Heart right ventricle (tissue), 16 donors: ENCODE measurements at regions not wholly inside any gene's neighbourhood (a gene's known extent, or its start where the extent isn't known, plus 50 kb on each side); places are given as distances from the start of the nearest gene placed in this dataset.

Experiments
- ATAC-seq, 8 donors: fragments of 200-7000 bp; cut with Tn5 transposase; one replicate each; pipeline ENCODE4 v1.9.1; 2020; ENCODE audit warnings: mild to moderate bottlenecking in 8 of 8, moderate library complexity in 8 of 8, moderate number of reproducible peaks in 1 of 8
- DNase-seq, 2 donors: peaks; one replicate each; pipeline ENCODE4 v3.0.0-alpha.2; 2020
- H3K27ac ChIP-seq, 10 donors: fragments of 200-600 bp; sonication (generic) in 2 of 10; one replicate each; pipeline versions ENCODE4 v1.5.0 to v1.8.0; 2020 to 2022; ENCODE audit warnings: mild to moderate bottlenecking in 3 of 10
- H3K27me3 ChIP-seq, 7 donors: fragments of 200-600 bp; one replicate each; pipeline ENCODE4 v1.8.0; 2021 to 2022; ENCODE audit warnings: mild to moderate bottlenecking in 2 of 7
- H3K36me3 ChIP-seq, 9 donors: fragments of 200-600 bp; sonication (generic) in 1 of 9; one replicate each; pipeline versions ENCODE4 v1.5.0 to v1.8.0; 2020 to 2022; ENCODE audit warnings: mild to moderate bottlenecking in 2 of 9
- H3K4me1 ChIP-seq, 9 donors: fragments of 200-600 bp; sonication (generic) in 1 of 9; one replicate each; pipeline versions ENCODE4 v1.5.0 to v1.8.0; 2020 to 2022; ENCODE audit warnings: mild to moderate bottlenecking in 4 of 9
- H3K4me3 ChIP-seq, 10 donors: fragments of 200-600 bp; sonication (generic) in 2 of 10; one replicate each; pipeline versions ENCODE4 v1.5.0 to v1.8.0; 2020 to 2022; ENCODE audit warnings: mild to moderate bottlenecking in 7 of 10, moderate library complexity in 2 of 10
- H3K9me3 ChIP-seq, 11 donors: fragments of 200-600 bp in 10 of 11; sonication (generic) in 2 of 11; one replicate each; pipeline versions ENCODE4 v1.5.0 to v1.8.0; 2013 to 2022; ENCODE audit warnings: mild to moderate bottlenecking in 2 of 11, control low read depth in 1 of 11, moderate library complexity in 1 of 11
- WGBS, 2 donors: extraction: QIAGEN DNeasy Blood & Tissue Kit; methylation state at CpG; one replicate each; pipeline ENCODE4 v1.1.7; 2013; ENCODE audit warnings: inconsistent platforms in 1 of 2; 5-methylcytosine and 5-hydroxymethylcytosine counted together
- intact Hi-C, 10 donors: fragments of 100-400 bp; cut with DNase I; formaldehyde crosslinking; loops; one replicate each; pipeline versions ENCODE4 v1.11.1 to v1.14.2; 2022
- TF ChIP-seq, protein P1 (sequence below), 9 donors: fragments of 200-600 bp; sonication (generic) in 2 of 9; IDR thresholded peaks; one replicate each; pipeline versions ENCODE4 v1.5.0 to v1.8.0; 2021 to 2022; ENCODE audit warnings: antibody characterized with exemption in 9 of 9, mild to moderate bottlenecking in 5 of 9, moderate library complexity in 1 of 9
- donor health status: Arrhythmogenic right ventricular cardiomyopathy.
- donor health status: ischemic (EF 13 %, LVEDD 7.1; RV severe dilation, severe dysfunction).
- donor health status: healthy with polysubstance abuse.
- donor health status: DM: no; HTN: yes; CAD: no.
- donor health status: DM: no; HTN: no; CAD: no.
- donor health status: ischemic (EF 25% LVEDD 6.9; RV normal size, moderate dysfunction).
- donor health status: ischemic (EF 25% LVEDD 5.7; RV mildly dilated, moderate dysfunction).
- donor health status: healthy.
- donor health status: DM: yes; HTN: yes; CAD: no.
- donor health status: Ischemic cardiomyopathy.
- donor health status: ischemic (EF 35%, LVEDD 5.7; RV mildly dilated, moderate dysfunction).
- donor health status: nonischemic (EF 11% LVEDD 7.7; RV severe dilation, severe dysfunction).
- donor health status: DM: yes; HTN: yes; CAD: no.
- donor health status: PGD.
- donor health status: ischemic (EF 29% LVEDD 5.4; RV normal size, mild dysfunction).
- donor health status: nonischemic (EF 23%, LVEDD 6.1; RV moderate dilation, normal function).

DNA sequence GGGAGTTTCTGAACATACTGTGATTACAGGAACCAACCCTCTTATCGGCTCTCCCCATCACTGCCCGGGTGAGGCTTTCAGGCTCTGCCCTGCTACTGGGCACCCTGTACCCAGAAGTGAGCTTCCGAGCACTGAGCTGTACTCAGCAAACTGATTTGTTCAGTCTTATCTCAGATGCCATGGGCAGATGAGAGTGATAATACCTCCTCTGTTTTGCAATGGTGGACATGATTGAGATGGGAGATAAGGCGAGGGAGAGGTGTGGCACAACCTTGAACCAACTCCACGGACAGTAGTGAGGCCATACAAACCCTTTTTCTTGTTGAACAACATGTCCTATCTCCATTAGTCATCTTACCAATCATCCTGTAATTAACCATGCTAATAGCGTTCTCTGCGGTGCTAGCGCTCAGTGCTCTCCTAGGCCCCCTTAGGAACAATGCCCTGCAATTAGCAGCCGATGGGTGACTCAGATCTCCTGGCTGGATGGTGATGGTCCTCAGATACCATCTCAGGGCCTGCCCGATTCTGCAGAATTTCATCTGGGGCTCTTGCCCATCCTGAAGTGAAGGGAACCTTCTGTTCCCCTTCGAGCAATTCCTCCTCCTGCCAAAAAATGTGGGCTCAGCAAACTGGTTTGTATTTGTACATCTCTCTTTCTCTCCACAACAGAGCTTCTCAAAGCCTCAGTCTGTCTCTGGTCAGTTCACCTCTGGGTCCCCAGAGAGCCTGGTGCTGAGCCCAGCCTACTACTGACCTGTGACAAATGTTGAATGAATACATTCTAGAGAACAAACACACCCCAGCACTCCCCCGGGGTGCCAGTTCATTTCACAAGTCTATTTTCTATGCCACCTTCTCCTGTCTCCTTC is 139.3 kb upstream of the IRX3 start:
- no peak overlapping the region for H3K27ac ChIP-seq
- TF ChIP-seq, protein P1, sequence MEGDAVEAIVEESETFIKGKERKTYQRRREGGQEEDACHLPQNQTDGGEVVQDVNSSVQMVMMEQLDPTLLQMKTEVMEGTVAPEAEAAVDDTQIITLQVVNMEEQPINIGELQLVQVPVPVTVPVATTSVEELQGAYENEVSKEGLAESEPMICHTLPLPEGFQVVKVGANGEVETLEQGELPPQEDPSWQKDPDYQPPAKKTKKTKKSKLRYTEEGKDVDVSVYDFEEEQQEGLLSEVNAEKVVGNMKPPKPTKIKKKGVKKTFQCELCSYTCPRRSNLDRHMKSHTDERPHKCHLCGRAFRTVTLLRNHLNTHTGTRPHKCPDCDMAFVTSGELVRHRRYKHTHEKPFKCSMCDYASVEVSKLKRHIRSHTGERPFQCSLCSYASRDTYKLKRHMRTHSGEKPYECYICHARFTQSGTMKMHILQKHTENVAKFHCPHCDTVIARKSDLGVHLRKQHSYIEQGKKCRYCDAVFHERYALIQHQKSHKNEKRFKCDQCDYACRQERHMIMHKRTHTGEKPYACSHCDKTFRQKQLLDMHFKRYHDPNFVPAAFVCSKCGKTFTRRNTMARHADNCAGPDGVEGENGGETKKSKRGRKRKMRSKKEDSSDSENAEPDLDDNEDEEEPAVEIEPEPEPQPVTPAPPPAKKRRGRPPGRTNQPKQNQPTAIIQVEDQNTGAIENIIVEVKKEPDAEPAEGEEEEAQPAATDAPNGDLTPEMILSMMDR (IDR thresholded peaks at IDR 0.05), result no peak
- no peak for DNase-seq
- WGBS, 2 donors, result 79 to 85% methylated on average over 12 of the region's 12 CpGs
- intact Hi-C loops, result loop anchor here in 2 of 10 donors (10.0 kb wide), 2 partner anchors 61 to 79 kb away; no protein-coding TSS in a partner anchor
- H3K4me1 ChIP-seq, result peaks cover 0 to 26% (median 10%) of the 10 kb centered on the region in 9 donors
- H3K9me3 ChIP-seq, result peaks cover 0 to 15% (median 0%) of the 10 kb centered on the region in 11 donors
- no peaks in the 10 kb centered on the region for H3K36me3 ChIP-seq
- H3K27me3 ChIP-seq, result peaks cover 0 to 15% (median 5%) of the 10 kb centered on the region in 7 donors
- ATAC-seq, result no peak
- H3K4me3 ChIP-seq, result no peak overlapping the region

GRCh38 chr16:54425068-54425467 is 138.5 kb upstream of the IRX3 start:
- peaks cover 0 to 6% (median 1%) of the 10 kb centered on the region in 7 donors for H3K27me3 ChIP-seq
- peaks cover 0 to 10% (median 0%) of the 10 kb centered on the region in 11 donors for H3K9me3 ChIP-seq
- TF ChIP-seq, protein P1 (IDR thresholded peaks at IDR 0.05), result no peak
- H3K4me1 ChIP-seq, result peaks cover 0 to 26% (median 10%) of the 10 kb centered on the region in 9 donors
- ATAC-seq (no peak), DNase-seq (no peak)
- 96 to 98% methylated on average over 1 of the region's 1 CpG for WGBS, 2 donors
- no peak overlapping the region for H3K4me3 ChIP-seq
- intact Hi-C loops, result loop anchor here in 2 of 10 donors (10.0 kb wide), 2 partner anchors 60 to 80 kb away; no protein-coding TSS in a partner anchor
- H3K27ac ChIP-seq, result no peak overlapping the region
- no peaks in the 10 kb centered on the region for H3K36me3 ChIP-seq

DNA sequence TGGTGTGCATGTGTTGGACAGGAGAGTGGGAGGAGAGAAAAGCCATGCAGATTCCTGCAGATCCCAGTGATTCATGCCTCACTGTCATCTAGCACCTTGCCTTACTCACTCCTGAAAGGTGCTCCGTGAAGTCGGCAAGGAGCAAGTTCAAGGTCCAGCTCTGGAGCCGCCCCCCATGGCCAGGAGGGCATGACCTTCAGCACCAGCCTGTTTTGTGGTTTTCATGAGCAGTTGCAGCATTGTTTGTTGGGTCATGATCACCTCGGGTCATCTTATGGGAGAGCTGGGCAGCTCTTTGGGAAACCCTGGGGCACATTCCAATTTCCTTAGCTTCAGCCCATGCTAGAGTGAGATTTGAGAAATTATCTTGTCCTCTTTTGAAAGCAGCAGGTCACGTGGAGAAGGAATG is 137.5 kb upstream of the IRX3 start:
- WGBS, 2 donors, result 80 to 90% methylated on average over 5 of the region's 5 CpGs
- Histone ChIP-seq H3K27ac (no peak overlapping the region), H3K36me3 (no peaks in the 10 kb centered on the region), H3K4me3 (no peak overlapping the region), H3K27me3 (no peaks in the 10 kb centered on the region), H3K9me3 (no peaks in the 10 kb centered on the region), H3K4me1 (peaks cover 0 to 26% (median 10%) of the 10 kb centered on the region in 9 donors)
- no peak for ATAC-seq
- no peak for DNase-seq
- intact Hi-C loops, result loop anchor here in 3 of 10 donors (5.0 to 10.0 kb wide), 3 partner anchors 59 to 81 kb away; no protein-coding TSS in a partner anchor
- TF ChIP-seq, protein P1 (IDR thresholded peaks at IDR 0.05), result no peak

DNA sequence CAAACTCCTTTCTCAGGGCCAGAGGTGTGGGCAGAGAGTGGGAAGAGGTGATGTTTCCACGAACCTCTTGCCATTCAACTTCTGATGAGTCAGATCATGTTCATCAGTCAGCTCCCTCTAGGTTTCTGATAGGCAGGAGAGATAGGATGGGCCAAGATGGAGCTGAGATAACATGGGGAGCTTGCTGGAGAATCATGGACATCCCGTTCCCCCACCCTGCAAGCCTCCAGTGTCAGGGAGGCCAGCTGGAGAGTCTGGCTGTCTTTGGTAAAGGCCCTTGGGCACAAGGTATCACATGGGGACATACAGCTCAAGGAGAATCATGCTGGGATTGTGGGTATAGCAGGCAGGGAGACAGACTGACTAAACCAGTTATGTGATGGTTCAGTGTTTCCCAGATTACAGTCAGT is 136.0 kb upstream of the IRX3 start:
- Histone ChIP-seq H3K36me3 (no peaks in the 10 kb centered on the region), H3K27ac (peak overlapping the region in 9 of 10 donors; percentile 52 to 84 (median 74)), H3K27me3 (no peaks in the 10 kb centered on the region), H3K4me1 (peaks cover 0 to 33% (median 10%) of the 10 kb centered on the region in 9 donors), H3K9me3 (no peaks in the 10 kb centered on the region), H3K4me3 (no peak overlapping the region)
- 69 to 70% methylated on average over 2 of the region's 2 CpGs for WGBS, 2 donors
- TF ChIP-seq, protein P1 (IDR thresholded peaks at IDR 0.05), result no peak
- DNase-seq (no peak), ATAC-seq (peak in 7 of 8 donors; percentile 32 to 69 (median 43))
- intact Hi-C loops, result loop anchor here in 4 of 10 donors (1.0 to 10.0 kb wide), 4 partner anchors 24 to 82 kb away; no protein-coding TSS in a partner anchor
